ENCODE measurements at regions not wholly inside any gene's neighbourhood (a gene's known extent, or its start where the extent isn't known, plus 50 kb on each side); places are given as distances from the start of the nearest gene placed in this dataset.

GRCh38 chr9:24846248-24846912 is 300.7 kb upstream of the IZUMO3 start:
- TF ChIP-seq, protein P1, sequence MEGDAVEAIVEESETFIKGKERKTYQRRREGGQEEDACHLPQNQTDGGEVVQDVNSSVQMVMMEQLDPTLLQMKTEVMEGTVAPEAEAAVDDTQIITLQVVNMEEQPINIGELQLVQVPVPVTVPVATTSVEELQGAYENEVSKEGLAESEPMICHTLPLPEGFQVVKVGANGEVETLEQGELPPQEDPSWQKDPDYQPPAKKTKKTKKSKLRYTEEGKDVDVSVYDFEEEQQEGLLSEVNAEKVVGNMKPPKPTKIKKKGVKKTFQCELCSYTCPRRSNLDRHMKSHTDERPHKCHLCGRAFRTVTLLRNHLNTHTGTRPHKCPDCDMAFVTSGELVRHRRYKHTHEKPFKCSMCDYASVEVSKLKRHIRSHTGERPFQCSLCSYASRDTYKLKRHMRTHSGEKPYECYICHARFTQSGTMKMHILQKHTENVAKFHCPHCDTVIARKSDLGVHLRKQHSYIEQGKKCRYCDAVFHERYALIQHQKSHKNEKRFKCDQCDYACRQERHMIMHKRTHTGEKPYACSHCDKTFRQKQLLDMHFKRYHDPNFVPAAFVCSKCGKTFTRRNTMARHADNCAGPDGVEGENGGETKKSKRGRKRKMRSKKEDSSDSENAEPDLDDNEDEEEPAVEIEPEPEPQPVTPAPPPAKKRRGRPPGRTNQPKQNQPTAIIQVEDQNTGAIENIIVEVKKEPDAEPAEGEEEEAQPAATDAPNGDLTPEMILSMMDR (IDR thresholded peaks at IDR 0.05 in 4 of 5, conservative IDR thresholded peaks at IDR 0.05 in 1 of 5), result no peak
- no peak for TF ChIP-seq POLR2A (IDR thresholded peaks at IDR 0.05)

All from gastrocnemius medialis (tissue), 4 donors.